LNCaP clone FGC (cell line): ENCODE measurements at regions not wholly inside any gene's neighbourhood (a gene's known extent, or its start where the extent isn't known, plus 50 kb on each side); places are given as distances from the start of the nearest gene placed in this dataset.

Source experiments
- DNase-seq: peaks from one replicate; pipeline ENCODE4 v3.0.0-alpha.2; 2011; ENCODE audit warnings: low read depth
- H3K4me3 ChIP-seq: 2 replicates; pipeline ENCODE4 v1.5.1; 2011; ENCODE audit warnings: mild to moderate bottlenecking, low read depth, low read length, control low read depth
- CTCF ChIP-seq: IDR thresholded peaks from 2 replicates; pipeline ENCODE4 v1.5.1; 2012; ENCODE audit warnings: mild to moderate bottlenecking; ENCODE audit not compliant: control insufficient read depth, insufficient read depth; ENCODE audit errors: extremely low read depth

- no peak for TF ChIP-seq CTCF
- DNase-seq = no peak
- H3K4me3 ChIP-seq = no peak overlapping the region
Measured at GRCh38 chr2:2547911-2548310, 216.8 kb upstream of the MYT1L start.

- no peak overlapping the region for H3K4me3 ChIP-seq
- no peak for TF ChIP-seq CTCF
- no peak for DNase-seq
Measured at GRCh38 chr2:2547451-2547850, 216.4 kb upstream of the MYT1L start.

GRCh38 chr2:2546046-2546445 is 215.0 kb upstream of the MYT1L start:
- no peak for TF ChIP-seq CTCF
- no peak for DNase-seq

GRCh38 chr2:2542966-2543611 is 212.0 kb upstream of the MYT1L start:
- TF ChIP-seq CTCF = no peak
- no peak for DNase-seq
- no peak overlapping the region for H3K4me3 ChIP-seq

More at GRCh38 chr2:2546046-2546445, 215.0 kb upstream of the MYT1L start:
- no peak overlapping the region for H3K4me3 ChIP-seq

- no peak for DNase-seq
- no peak overlapping the region for H3K4me3 ChIP-seq
Measured at GRCh38 chr2:2542316-2542715, 211.2 kb upstream of the MYT1L start.

GRCh38 chr2:2540406-2540805 is 209.3 kb upstream of the MYT1L start:
- DNase-seq = no peak
- TF ChIP-seq CTCF = no peak
- H3K4me3 ChIP-seq = no peak overlapping the region

More at GRCh38 chr2:2542316-2542715, 211.2 kb upstream of the MYT1L start:
- TF ChIP-seq CTCF = no peak
